GM12878 (cell line): ENCODE measurements at regions not wholly inside any gene's neighbourhood (a gene's known extent, or its start where the extent isn't known, plus 50 kb on each side); places are given as distances from the start of the nearest gene placed in this dataset.

ENCODE experiments used
- ATAC-seq: fragments of 200-7000 bp; cut with Tn5 transposase; 3 replicates; pipeline ENCODE4 v1.9.1; 2020; ENCODE audit warnings: mild to moderate bottlenecking, moderate library complexity
- BruUV-seq: library from RNA; stranded (reverse); fragments of 400-500 nt; replicated peaks from 2 replicates; lab custom pipeline; 2021; lab: Mats Ljungman, UMichigan
- CTCF ChIA-PET: fragments of 300-600 bp; sonication (Branson Sonifier 250); formaldehyde crosslinking; extraction: SDS; loops from one replicate; lab custom pipeline; 2021; ENCODE audit warnings: inconsistent platforms; lab: Yijun Ruan, JAX
- POLR2A ChIA-PET: fragments of 350-600 bp; formaldehyde crosslinking; extraction: SDS; loops from one replicate; lab custom pipeline; 2021; ENCODE audit warnings: inconsistent platforms; lab: Charles Lee
- RAD21 ChIA-PET: fragments of 300-600 bp; sonication (Branson Sonifier 250); formaldehyde crosslinking; loops from one replicate; lab custom pipeline; 2023; ENCODE audit warnings: antibody characterized with exemption; ENCODE audit not compliant: unreplicated experiment; lab: Charles Lee
- SMC1A ChIA-PET: fragments of 300-600 bp; sonication (Branson Sonifier 250); formaldehyde crosslinking; loops from one replicate; lab custom pipeline; 2023; ENCODE audit not compliant: unreplicated experiment, uncharacterized antibody; lab: Charles Lee
- DNase-seq: peaks from one replicate; pipeline ENCODE4 v3.0.0-alpha.2; 2011; ENCODE audit warnings: low read depth, low spot score
- FAIRE-seq: peaks from 3 replicates; lab custom pipeline; 2011; peaks lifted over from hg19 to GRCh38; lab: Jason Lieb, UNC
- H2AFZ ChIP-seq: 2 replicates; pipeline ENCODE4 v1.6.0; 2011; ENCODE audit warnings: low read depth, low read length, control low read depth; ENCODE audit not compliant: control insufficient read depth
- H3K27ac ChIP-seq: 2 replicates; pipeline ENCODE4 v1.5.1; 2011; ENCODE audit warnings: control low read depth; ENCODE audit not compliant: control insufficient read depth, insufficient read depth
- H3K27me3 ChIP-seq, 2 experiments: replicated peaks in 1 of 2; 2 replicates each; pipeline versions ENCODE4 v1.6.0 to v1.6.1; 2011; ENCODE audit warnings: low read length in 1 of 2; ENCODE audit not compliant: control insufficient read depth in 2 of 2, insufficient read depth in 2 of 2
- H3K36me3 ChIP-seq, 2 experiments: 2 replicates each; pipeline ENCODE4 v1.5.1; 2011; ENCODE audit warnings: low read length in 1 of 2; ENCODE audit not compliant: control insufficient read depth in 2 of 2, insufficient read depth in 2 of 2
- H3K4me1 ChIP-seq: 2 replicates; pipeline ENCODE4 v1.6.1; 2011; ENCODE audit warnings: mild to moderate bottlenecking, low read length, moderate library complexity, mixed read lengths; ENCODE audit not compliant: control insufficient read depth, insufficient read depth
- H3K4me2 ChIP-seq: 2 replicates; pipeline ENCODE4 v1.6.0; 2011; ENCODE audit warnings: control low read depth; ENCODE audit not compliant: control insufficient read depth, insufficient read depth
- H3K4me3 ChIP-seq: fragments of 200-600 bp; sonication (generic); 2 replicates; pipeline ENCODE4 v1.5.1; 2016
- H3K79me2 ChIP-seq: 2 replicates; pipeline ENCODE4 v1.6.0; 2011; ENCODE audit warnings: low read length; ENCODE audit not compliant: control insufficient read depth, insufficient read depth
- H3K9ac ChIP-seq: 2 replicates; pipeline ENCODE4 v1.8.0; 2011; ENCODE audit warnings: low read length, control low read depth, mixed read lengths; ENCODE audit not compliant: control insufficient read depth, insufficient read depth
- H3K9me3 ChIP-seq: replicated peaks from 3 replicates; pipeline ENCODE4 v1.5.1; 2011; ENCODE audit warnings: mild to moderate bottlenecking, low read length; ENCODE audit not compliant: control insufficient read depth, insufficient read depth
- H4K20me1 ChIP-seq: 2 replicates; pipeline ENCODE4 v1.6.0; 2011; ENCODE audit not compliant: control insufficient read depth, insufficient read depth
- CHD4 ChIP-seq: fragments of 200-600 bp; sonication (generic); IDR thresholded peaks from 2 replicates; pipeline ENCODE4 v1.6.1; 2016; ENCODE audit warnings: mild to moderate bottlenecking
- DPF2 ChIP-seq: fragments of 450-650 bp; IDR thresholded peaks from 2 replicates; pipeline ENCODE4 v1.6.1; 2017; ENCODE audit warnings: mild to moderate bottlenecking
- HDAC6 ChIP-seq: fragments of 200-600 bp; sonication (generic); IDR thresholded peaks from one replicate; pipeline ENCODE4 v1.8.0; 2017; ENCODE audit warnings: antibody characterized with exemption; ENCODE audit not compliant: unreplicated experiment
- IKZF1 ChIP-seq: fragments of 450-650 bp; conservative IDR thresholded peaks from 2 replicates; pipeline ENCODE4 v1.6.1; 2017; ENCODE audit warnings: antibody characterized with exemption, mild to moderate bottlenecking
- IKZF2 ChIP-seq, 2 experiments: fragments of 450-650 bp; IDR thresholded peaks; 2 replicates each; pipeline ENCODE4 v1.6.1; 2017; ENCODE audit warnings: mild to moderate bottlenecking in 2 of 2, moderate library complexity in 2 of 2
- IRF4 ChIP-seq: IDR thresholded peaks from 2 replicates; pipeline ENCODE4 v1.6.1; 2011; ENCODE audit warnings: low read depth, low read length
- JUND ChIP-seq: IDR thresholded peaks from 2 replicates; pipeline ENCODE4 v1.6.1; 2012; ENCODE audit warnings: low read depth, mild to moderate bottlenecking, low read length, improper control_type of control experiment, moderate library complexity
- KDM1A ChIP-seq: fragments of 200-600 bp; sonication (generic); IDR thresholded peaks from 2 replicates; pipeline ENCODE4 v1.6.1; 2016; ENCODE audit warnings: borderline replicate concordance
- NBN ChIP-seq: fragments of 450-650 bp; IDR thresholded peaks from 2 replicates; pipeline ENCODE4 v1.6.1; 2016
- PBX3 ChIP-seq: IDR thresholded peaks from 2 replicates; pipeline ENCODE4 v1.6.1; 2011; ENCODE audit warnings: mild to moderate bottlenecking, low read depth, low read length, moderate library complexity; ENCODE audit not compliant: insufficient replicate concordance
- POLR2A ChIP-seq: IDR thresholded peaks from 2 replicates; pipeline ENCODE4 v1.6.1; 2011; ENCODE audit warnings: low read depth, mild to moderate bottlenecking, low read length
- SMC3 ChIP-seq: IDR thresholded peaks from 2 replicates; pipeline ENCODE4 v1.6.1; 2011; ENCODE audit warnings: low read length, improper control_type of control experiment, borderline replicate concordance
- SREBF1 ChIP-seq: IDR thresholded peaks from 2 replicates; pipeline ENCODE4 v1.6.1; 2012; ENCODE audit warnings: mild to moderate bottlenecking, low read length
- ZZZ3 ChIP-seq: IDR thresholded peaks from 2 replicates; pipeline ENCODE4 v1.6.1; 2011; ENCODE audit warnings: low read depth; ENCODE audit not compliant: control insufficient read depth, insufficient read length
- WGBS: methylation state at CpG from one replicate; pipeline ENCODE4 v1.1.6; 2016; ENCODE audit warnings: low lambda C conversion rate; ENCODE audit not compliant: insufficient replicate concordance, insufficient coverage; ENCODE audit errors: missing lambda C conversion rate; 5-methylcytosine and 5-hydroxymethylcytosine counted together
- in situ Hi-C: fragments of 300-500 bp; cut with MboI; formaldehyde crosslinking; loops from 9 replicates; pipeline ENCODE4 v1.14.3; 2018; ENCODE audit warnings: mixed read lengths
- intact Hi-C: fragments of 100-400 bp; cut with micrococcal nuclease; formaldehyde crosslinking; loops from one replicate; pipeline ENCODE4 v1.14.2; 2022; ENCODE audit not compliant: unreplicated experiment

GRCh38 chr2:198339116-198339515, 534.7 kb downstream of the PLCL1 start:
- RAD21 ChIA-PET, result no interaction called here
- Histone ChIP-seq H3K9me3 (no peaks in the 10 kb centered on the region), H3K79me2 (no peaks in the 10 kb centered on the region), H3K27ac (no peak overlapping the region), H2AFZ (no peak overlapping the region), H3K4me2 (no peak overlapping the region), H3K9ac (no peak overlapping the region), H3K4me3 (no peak overlapping the region), H3K36me3 (no peaks in the 10 kb centered on the region), H4K20me1 (no peaks in the 10 kb centered on the region), H3K27me3 (peaks cover 0 to 4% of the 10 kb centered on the region in 2 experiments; a peak in 1 of 4 replicates), H3K4me1 (no peaks in the 10 kb centered on the region)
- intact Hi-C loops (no loop called here), in situ Hi-C loops (no loop called here)
- SMC1A ChIA-PET, result no interaction called here
- TF ChIP-seq SREBF1 (no peak), KDM1A (no peak), CHD4 (no peak), PBX3 (no peak), HDAC6 (no peak), POLR2A (no peak), IRF4 (no peak), DPF2 (no peak), SMC3 (no peak), ZZZ3 (no peak), NBN (no peak), JUND (no peak), IKZF1 (no peak), IKZF2 (IDR thresholded peaks at IDR 0.05) (no peak)
- POLR2A ChIA-PET, result no interaction called here
- DNase-seq, result no peak
- 72% methylated on average over 5 of the region's 5 CpGs for WGBS
- CTCF ChIA-PET, result interaction anchor here (1.1 kb wide), 1 partner anchor 1150 kb away, joined by 3 read pairs; no protein-coding TSS in a partner anchor
- no peak for FAIRE-seq
- no TSS peak for BruUV-seq
- no peak for ATAC-seq
